T-cell (primary cell): ENCODE measurements at regions not wholly inside any gene's neighbourhood (a gene's known extent, or its start where the extent isn't known, plus 50 kb on each side); places are given as distances from the start of the nearest gene placed in this dataset.

ENCODE experiments used
- ATAC-seq, 4 experiments: fragments of 200-7000 bp in 3 of 4; fragments of 150-1000 bp in 1 of 4; cut with Tn5 transposase; replicated peaks in 1 of 4; 1 replicate in 3 of 4; 2 replicates in 1 of 4; pipeline ENCODE4 v1.10.0; 2021; ENCODE audit warnings: moderate library complexity in 3 of 4, mild to moderate bottlenecking in 2 of 4, moderate number of reproducible peaks in 1 of 4
- CTCF ChIA-PET, 2 donors: fragments of 300-600 bp; sonication (Branson Sonifier 250); formaldehyde crosslinking; loops; one replicate each; lab custom pipeline; 2022; ENCODE audit warnings: antibody characterized with exemption in 2 of 2; lab: Charles Lee
- POLR2A ChIA-PET, 2 donors: fragments of 300-600 bp; sonication (Branson Sonifier 250); formaldehyde crosslinking; loops; one replicate each; lab custom pipeline; 2022; ENCODE audit warnings: antibody characterized with exemption in 2 of 2; lab: Charles Lee
- DNase-seq, 35 experiments: peaks; one replicate each; pipeline versions ENCODE4 v3.0.0 to v3.0.0-alpha.2; 2013 to 2023
- H3K27ac ChIP-seq: one replicate; pipeline ENCODE4 v1.5.1; 2013; ENCODE audit warnings: low read length
- H3K27me3 ChIP-seq, 2 experiments: replicated peaks in 1 of 2; 1 replicate in 1 of 2; 2 replicates in 1 of 2; pipeline versions ENCODE4 v1.6.1 to v1.7.0; 2013; ENCODE audit warnings: low read length in 1 of 2, mixed read lengths in 1 of 2; ENCODE audit not compliant: control insufficient read depth in 2 of 2, insufficient read depth in 2 of 2; ENCODE audit errors: extremely low read depth in 1 of 2
- H3K36me3 ChIP-seq, 2 donors: 1 replicate in 1 of 2; 2 replicates in 1 of 2; pipeline versions ENCODE4 v1.6.1 to v1.7.0; 2013; ENCODE audit warnings: low read length in 1 of 2; ENCODE audit not compliant: control insufficient read depth in 2 of 2, insufficient read depth in 1 of 2; ENCODE audit errors: extremely low read depth in 1 of 2
- H3K4me1 ChIP-seq, 2 experiments: 1 replicate in 1 of 2; 2 replicates in 1 of 2; pipeline versions ENCODE4 v1.6.1 to v1.7.0; 2013; ENCODE audit warnings: low read length in 2 of 2, mixed read lengths in 1 of 2; ENCODE audit not compliant: insufficient read depth in 2 of 2, control insufficient read depth in 1 of 2; ENCODE audit errors: extremely low read depth in 1 of 2
- H3K4me3 ChIP-seq, 2 donors: 1 replicate in 1 of 2; 2 replicates in 1 of 2; pipeline versions ENCODE4 v1.5.1 to v1.7.0; 2013; ENCODE audit warnings: mild to moderate bottlenecking in 2 of 2, low read length in 1 of 2, moderate library complexity in 1 of 2; ENCODE audit not compliant: control insufficient read depth in 1 of 2; ENCODE audit errors: extremely low read depth in 1 of 2
- H3K9me3 ChIP-seq: 2 replicates; pipeline ENCODE4 v1.7.0; 2013
- H3K27ac Mint-ChIP-seq, 2 donors: one replicate each; pipeline ENCODE4 v1.8.0; 2020 to 2021; ENCODE audit warnings: mild to moderate bottlenecking in 2 of 2, mixed read lengths in 2 of 2
- H3K27me3 Mint-ChIP-seq, 2 donors: one replicate each; pipeline ENCODE4 v1.8.0; 2021 to 2022; ENCODE audit warnings: mixed read lengths in 2 of 2
- H3K36me3 Mint-ChIP-seq: one replicate; pipeline ENCODE4 v1.8.0; 2021; ENCODE audit warnings: mixed read lengths
- H3K4me1 Mint-ChIP-seq, 3 donors: one replicate each; pipeline ENCODE4 v1.8.0; 2020 to 2022; ENCODE audit warnings: mixed read lengths in 3 of 3, mild to moderate bottlenecking in 1 of 3
- H3K4me3 Mint-ChIP-seq, 3 donors: one replicate each; pipeline ENCODE4 v1.8.0; 2020 to 2022; ENCODE audit warnings: mild to moderate bottlenecking in 3 of 3, mixed read lengths in 3 of 3, moderate library complexity in 3 of 3
- H3K9me3 Mint-ChIP-seq, 3 donors: one replicate each; pipeline ENCODE4 v1.8.0; 2020 to 2022; ENCODE audit warnings: mixed read lengths in 3 of 3
- WGBS: methylation state at CpG from one replicate; pipeline ENCODE4 v1.1.5; 2013; ENCODE audit warnings: missing lambda C conversion rate; ENCODE audit not compliant: insufficient coverage; 5-methylcytosine and 5-hydroxymethylcytosine counted together

GRCh38 chr3:168212664-168213285 is 117.1 kb upstream of the GOLIM4 start:
- H3K27ac Mint-ChIP-seq = no peak overlapping the region
- no CpG with 5 or more reads among the region's 3 CpGs for WGBS
- no peak overlapping the region for H3K4me3 Mint-ChIP-seq
- H3K36me3 ChIP-seq = no peaks in the 10 kb centered on the region
- no peaks in the 10 kb centered on the region for H3K27me3 Mint-ChIP-seq
- POLR2A ChIA-PET = no interaction called here
- ATAC-seq = no peak
- H3K9me3 ChIP-seq = no peaks in the 10 kb centered on the region
- H3K27me3 ChIP-seq = no peaks in the 10 kb centered on the region
- H3K27ac ChIP-seq = no peak overlapping the region
- no peak for DNase-seq
- H3K4me1 ChIP-seq = no peaks in the 10 kb centered on the region
- CTCF ChIA-PET = interaction anchor here in 1 of 2 donors (0.6 kb wide), 1 partner anchor 634 kb away, joined by 3 read pairs; no protein-coding TSS in a partner anchor
- peaks cover 0 to 3% (median 0%) of the 10 kb centered on the region in 3 donors for H3K9me3 Mint-ChIP-seq
- H3K4me3 ChIP-seq = no peak overlapping the region
- no peaks in the 10 kb centered on the region for H3K36me3 Mint-ChIP-seq
- peaks cover 11 to 14% (median 12%) of the 10 kb centered on the region in 3 donors for H3K4me1 Mint-ChIP-seq

DNA sequence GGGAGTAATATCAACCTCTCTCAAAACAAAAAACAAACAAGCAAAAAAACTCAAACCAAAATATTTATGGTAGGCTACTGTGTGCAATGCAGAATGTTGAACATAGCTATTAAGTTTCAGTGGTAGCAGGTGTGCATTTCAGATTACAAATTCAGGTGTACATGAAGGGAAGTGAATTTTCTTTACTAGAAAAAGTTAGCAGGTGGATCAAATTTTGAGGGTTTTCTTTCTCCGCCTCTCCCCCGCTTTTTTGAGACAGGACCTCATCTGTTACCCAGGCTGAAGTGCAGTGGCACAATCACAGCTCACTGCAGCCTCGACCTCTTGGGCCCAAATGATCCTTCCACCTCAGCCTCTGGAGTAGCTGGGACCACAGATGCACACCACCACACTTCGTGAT is 109.7 kb upstream of the GOLIM4 start:
- Histone ChIP-seq H3K36me3 (no peaks in the 10 kb centered on the region), H3K4me1 (no peaks in the 10 kb centered on the region), H3K9me3 (no peaks in the 10 kb centered on the region), H3K4me3 (no peak overlapping the region), H3K27ac (no peak overlapping the region), H3K27me3 (no peaks in the 10 kb centered on the region)
- Mint-ChIP-seq H3K27ac (no peak overlapping the region), H3K27me3 (peaks cover 0 to 4% of the 10 kb centered on the region in 2 donors), H3K4me1 (no peaks in the 10 kb centered on the region), H3K9me3 (peaks cover 0 to 3% (median 0%) of the 10 kb centered on the region in 3 donors), H3K36me3 (no peaks in the 10 kb centered on the region), H3K4me3 (no peak overlapping the region)
- 55% methylated on average over 2 of the region's 4 CpGs for WGBS
- no peak for ATAC-seq
- DNase-seq = no peak
- ChIA-PET POLR2A (no interaction called here), CTCF (no interaction called here)

DNA sequence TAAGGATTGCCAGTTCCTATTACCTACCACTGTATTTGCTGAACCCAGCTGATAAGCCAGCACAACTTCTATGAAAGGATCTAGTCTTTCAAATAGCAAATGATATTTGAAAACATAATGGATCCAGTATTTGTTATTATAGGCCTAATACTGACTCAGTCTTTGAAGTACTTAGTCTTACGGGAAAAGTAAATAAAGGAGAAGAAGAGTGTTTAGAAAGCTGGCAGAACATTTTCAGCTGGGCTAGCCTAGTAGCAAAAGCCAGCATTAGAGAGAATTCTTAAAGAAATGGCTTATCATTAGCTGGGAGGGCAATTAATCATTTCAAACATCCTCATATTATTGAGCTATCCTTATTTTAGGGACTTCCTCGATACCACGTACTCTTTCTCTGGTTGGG is 101.4 kb upstream of the GOLIM4 start:
- Histone ChIP-seq H3K27me3 (no peaks in the 10 kb centered on the region), H3K36me3 (no peaks in the 10 kb centered on the region), H3K9me3 (no peaks in the 10 kb centered on the region), H3K4me1 (no peaks in the 10 kb centered on the region), H3K4me3 (no peak overlapping the region), H3K27ac (no peak overlapping the region)
- Mint-ChIP-seq H3K27me3 (peaks cover 4 to 7% of the 10 kb centered on the region in 2 donors), H3K9me3 (no peaks in the 10 kb centered on the region), H3K4me1 (no peaks in the 10 kb centered on the region), H3K27ac (no peak overlapping the region), H3K36me3 (no peaks in the 10 kb centered on the region), H3K4me3 (no peak overlapping the region)
- ChIA-PET CTCF (no interaction called here), POLR2A (no interaction called here)
- no peak for ATAC-seq
- WGBS = no CpG with 5 or more reads among the region's 3 CpGs
- DNase-seq = no peak

DNA sequence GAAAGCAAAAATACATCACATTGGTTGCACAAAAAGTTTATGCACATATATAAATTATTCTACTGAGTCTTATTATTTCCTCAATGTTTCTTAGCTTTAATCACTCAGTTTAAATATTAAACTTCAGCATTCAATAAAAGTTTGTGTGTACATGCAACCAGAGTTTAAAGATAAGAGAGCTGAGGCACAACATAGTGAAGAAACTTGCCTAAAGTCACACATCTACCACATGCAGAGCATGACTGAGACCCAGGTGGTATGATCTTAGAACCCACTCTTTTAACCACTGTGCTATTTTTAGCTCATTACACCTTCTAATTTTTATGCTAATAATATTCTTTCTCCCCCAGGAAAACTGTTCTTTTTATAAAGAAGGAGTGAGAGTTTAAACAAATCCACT is 96.1 kb upstream of the GOLIM4 start:
- H3K36me3 ChIP-seq = no peaks in the 10 kb centered on the region
- peaks cover 0 to 4% of the 10 kb centered on the region in 2 donors for H3K27me3 Mint-ChIP-seq
- ChIA-PET CTCF (no interaction called here), POLR2A (no interaction called here)
- H3K36me3 Mint-ChIP-seq = no peaks in the 10 kb centered on the region
- H3K27ac Mint-ChIP-seq = no peak overlapping the region
- ATAC-seq (no peak), DNase-seq (no peak)
- no peaks in the 10 kb centered on the region for H3K4me1 Mint-ChIP-seq
- no peak overlapping the region for H3K4me3 Mint-ChIP-seq
- peaks cover 0 to 5% (median 0%) of the 10 kb centered on the region in 3 donors for H3K9me3 Mint-ChIP-seq
- H3K4me1 ChIP-seq = no peaks in the 10 kb centered on the region
- H3K9me3 ChIP-seq = no peaks in the 10 kb centered on the region
- H3K27me3 ChIP-seq = no peaks in the 10 kb centered on the region
- H3K27ac ChIP-seq = no peak overlapping the region
- no peak overlapping the region for H3K4me3 ChIP-seq

DNA sequence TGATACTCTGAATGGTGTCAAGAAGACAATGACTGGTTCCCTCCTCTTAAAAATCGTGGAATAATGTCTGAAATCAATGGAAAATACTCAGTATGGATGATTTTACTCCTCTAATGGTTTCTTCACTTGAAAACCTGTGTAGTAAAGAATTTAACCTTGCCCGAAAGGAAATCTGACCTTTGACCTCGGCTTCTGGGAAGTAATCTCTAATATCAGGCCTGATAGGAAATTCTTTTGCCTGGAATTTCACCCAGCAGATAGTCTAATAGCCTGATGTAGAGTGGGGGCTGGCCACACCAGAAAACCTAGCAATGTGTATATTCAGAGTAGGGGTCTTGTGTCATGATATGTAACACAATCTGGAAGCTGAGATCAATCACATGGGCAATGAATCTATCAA is 91.5 kb upstream of the GOLIM4 start:
- ChIA-PET POLR2A (no interaction called here), CTCF (no interaction called here)
- no peaks in the 10 kb centered on the region for H3K9me3 ChIP-seq
- Mint-ChIP-seq H3K27ac (no peak overlapping the region), H3K4me3 (no peak overlapping the region), H3K36me3 (no peaks in the 10 kb centered on the region), H3K27me3 (peaks cover 0 to 4% of the 10 kb centered on the region in 2 donors), H3K9me3 (peaks cover 0 to 5% (median 0%) of the 10 kb centered on the region in 3 donors), H3K4me1 (no peaks in the 10 kb centered on the region)
- DNase-seq = no peak
- no peak for ATAC-seq
- no peak overlapping the region for H3K4me3 ChIP-seq
- no peaks in the 10 kb centered on the region for H3K36me3 ChIP-seq
- H3K27me3 ChIP-seq = no peaks in the 10 kb centered on the region
- H3K27ac ChIP-seq = no peak overlapping the region
- no peaks in the 10 kb centered on the region for H3K4me1 ChIP-seq
- 80% methylated on average over 1 of the region's 3 CpGs for WGBS

- ChIA-PET CTCF (no interaction called here), POLR2A (no interaction called here)
- Histone ChIP-seq H3K27me3 (no peaks in the 10 kb centered on the region), H3K27ac (no peak overlapping the region), H3K4me1 (no peaks in the 10 kb centered on the region), H3K36me3 (no peaks in the 10 kb centered on the region), H3K9me3 (no peaks in the 10 kb centered on the region), H3K4me3 (no peak overlapping the region)
- Mint-ChIP-seq H3K27ac (no peak overlapping the region), H3K9me3 (peaks cover 0 to 5% (median 0%) of the 10 kb centered on the region in 3 donors), H3K4me3 (no peak overlapping the region), H3K27me3 (peaks cover 0 to 4% of the 10 kb centered on the region in 2 donors), H3K4me1 (no peaks in the 10 kb centered on the region), H3K36me3 (no peaks in the 10 kb centered on the region)
- WGBS = 100% methylated on average over 1 of the region's 5 CpGs
- ATAC-seq (no peak), DNase-seq (no peak)
These were observed 90.7 kb upstream of the GOLIM4 start for GRCh38 chr3:168186293-168186983.
